IPS DF 4.7 (cell line): ENCODE measurements at regions not wholly inside any gene's neighbourhood (a gene's known extent, or its start where the extent isn't known, plus 50 kb on each side); places are given as distances from the start of the nearest gene placed in this dataset.
"Not testable (repeated sequence)": the region's sequence is repeated elsewhere in the genome, so short reads cannot be mapped to it uniquely, and the experiment has no call there.

Source experiments
- DNase-seq: peaks from one replicate; pipeline ENCODE4 v3.0.0-alpha.2; 2013; ENCODE audit warnings: low spot score; ENCODE audit errors: extremely low read depth

DNA sequence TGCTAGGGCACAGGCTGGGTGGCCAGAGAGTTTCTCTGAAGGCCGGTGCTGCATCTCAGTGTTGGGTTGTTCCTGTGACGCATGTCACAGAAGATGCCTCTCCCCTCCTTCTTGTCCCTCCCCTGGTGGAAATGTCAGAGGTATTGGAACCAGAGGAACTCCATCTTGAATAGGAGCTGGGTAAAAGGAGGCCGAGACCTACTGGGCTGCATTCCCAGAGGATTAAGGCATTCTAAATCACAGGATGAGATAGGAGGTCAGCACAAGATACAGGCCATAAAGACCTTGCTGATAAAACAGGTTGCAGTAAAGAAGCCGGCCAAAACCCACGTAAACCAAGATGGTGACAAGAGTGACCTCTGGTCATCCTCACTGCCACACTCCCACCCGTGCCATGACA is 50.3 kb upstream of the AGAP1 start:
- DNase-seq = not testable (repeated sequence)
